Limb (tissue), 2 donors: ENCODE measurements at regions not wholly inside any gene's neighbourhood (a gene's known extent, or its start where the extent isn't known, plus 50 kb on each side); places are given as distances from the start of the nearest gene placed in this dataset.
"Not testable (repeated sequence)": the region's sequence is repeated elsewhere in the genome, so short reads cannot be mapped to it uniquely, and the experiment has no call there.

ENCODE experiments used
- DNase-seq, 2 donors: peaks; one replicate each; pipeline ENCODE4 v3.0.0-alpha.2; 2016; ENCODE audit errors: extremely low spot score in 2 of 2

- no peak for DNase-seq
Observed at GRCh38 chr1:229004066-229004833, 266.7 kb upstream of the RAB4A start.

GRCh38 chr1:229005097-229005496, 265.8 kb upstream of the RAB4A start:
- no peak for DNase-seq

GRCh38 chr1:229005556-229005955, 265.4 kb upstream of the RAB4A start:
- no peak for DNase-seq

- no peak for DNase-seq
Observed at GRCh38 chr1:229006121-229006870, 264.6 kb upstream of the RAB4A start.

- DNase-seq, result no peak
Observed at GRCh38 chr1:229007167-229007566, 263.7 kb upstream of the RAB4A start.

GRCh38 chr1:229007701-229008100, 263.2 kb upstream of the RAB4A start:
- DNase-seq, result no peak

GRCh38 chr1:229008347-229008746, 262.6 kb upstream of the RAB4A start:
- DNase-seq, result not testable (repeated sequence)

GRCh38 chr1:229011022-229011421, 259.9 kb upstream of the RAB4A start:
- no peak for DNase-seq

- no peak for DNase-seq
Observed at GRCh38 chr1:229012823-229013222, 258.1 kb upstream of the RAB4A start.

GRCh38 chr1:229013981-229014380, 256.9 kb upstream of the RAB4A start:
- no peak for DNase-seq

- DNase-seq, result no peak
Observed at GRCh38 chr1:229015806-229016205, 255.1 kb upstream of the RAB4A start.

- no peak for DNase-seq
Observed at GRCh38 chr1:229017091-229017490, 253.8 kb upstream of the RAB4A start.

- no peak for DNase-seq
Observed at GRCh38 chr1:229018674-229019295, 252.1 kb upstream of the RAB4A start.

GRCh38 chr1:229019663-229020271, 251.1 kb upstream of the RAB4A start:
- no peak for DNase-seq

- not testable (repeated sequence) for DNase-seq
Observed at GRCh38 chr1:229021034-229021433, 249.9 kb upstream of the RAB4A start.

GRCh38 chr1:229022595-229023333, 248.1 kb upstream of the RAB4A start:
- no peak for DNase-seq

GRCh38 chr1:229023651-229024300, 247.1 kb upstream of the RAB4A start:
- no peak for DNase-seq

GRCh38 chr1:229024528-229025130, 246.3 kb upstream of the RAB4A start:
- DNase-seq, result no peak

GRCh38 chr1:229025576-229025975, 245.3 kb upstream of the RAB4A start:
- DNase-seq, result no peak

- DNase-seq, result no peak
Observed at GRCh38 chr1:229027158-229027557, 243.8 kb upstream of the RAB4A start.
